OCI-LY7 (cell line): ENCODE measurements at regions not wholly inside any gene's neighbourhood (a gene's known extent, or its start where the extent isn't known, plus 50 kb on each side); places are given as distances from the start of the nearest gene placed in this dataset.

Experiments
- EZH2phosphoT487 ChIP-seq: fragments of 200-600 bp; sonication (generic); IDR thresholded peaks from 2 replicates; pipeline ENCODE4 v1.6.1; 2018; ENCODE audit warnings: low read depth, borderline replicate concordance, mild to moderate bottlenecking, mixed run types, antibody characterized with exemption, low read length, moderate library complexity, mixed read lengths
- TF ChIP-seq, protein P1 (sequence below): fragments of 200-600 bp; sonication (generic); conservative IDR thresholded peaks from 2 replicates; pipeline ENCODE4 v1.5.1; 2014; ENCODE audit warnings: mild to moderate bottlenecking, antibody characterized with exemption, low read length, moderate library complexity, mixed read lengths

DNA sequence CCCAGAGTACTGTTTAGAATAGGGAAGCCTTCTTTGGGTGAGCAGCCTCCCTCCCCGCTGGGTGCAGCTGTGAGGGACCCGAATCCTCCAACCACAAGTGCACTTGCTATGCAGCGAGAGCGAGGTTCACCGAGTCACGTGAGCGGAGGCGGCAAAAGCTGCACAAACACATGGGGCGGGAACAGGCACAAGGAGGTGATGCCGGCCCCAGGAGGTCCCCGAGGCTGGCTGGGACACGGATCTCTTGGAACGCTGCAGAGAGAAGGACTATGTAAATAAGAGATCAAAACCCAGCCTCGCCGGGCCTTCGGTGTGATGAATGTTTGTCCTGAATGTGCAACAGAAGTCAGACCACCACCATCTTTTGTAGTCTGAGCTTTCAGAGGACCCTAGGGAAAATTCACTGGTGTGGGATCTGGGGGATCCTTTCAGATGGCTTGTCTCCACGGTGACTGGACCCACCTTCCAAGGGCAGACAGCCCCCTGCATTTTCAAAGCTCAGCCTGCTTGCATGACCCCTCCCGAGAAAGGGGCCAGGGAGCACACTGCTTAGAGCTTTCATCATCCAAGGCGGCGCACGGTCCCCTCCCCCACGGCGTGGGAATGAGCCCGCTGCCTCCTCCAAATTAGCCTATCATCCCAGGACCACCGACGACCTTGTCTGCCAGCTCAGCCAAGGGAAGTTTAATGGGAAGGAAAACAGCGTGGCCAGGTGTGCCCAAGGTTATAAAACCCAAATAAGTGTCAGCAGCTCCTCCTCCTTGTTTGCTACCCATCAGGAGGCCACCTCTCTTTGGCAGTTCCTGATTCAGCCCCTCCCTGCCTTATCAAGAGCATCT is 327.7 kb downstream of the CXCL12 start:
- TF ChIP-seq, protein P1, sequence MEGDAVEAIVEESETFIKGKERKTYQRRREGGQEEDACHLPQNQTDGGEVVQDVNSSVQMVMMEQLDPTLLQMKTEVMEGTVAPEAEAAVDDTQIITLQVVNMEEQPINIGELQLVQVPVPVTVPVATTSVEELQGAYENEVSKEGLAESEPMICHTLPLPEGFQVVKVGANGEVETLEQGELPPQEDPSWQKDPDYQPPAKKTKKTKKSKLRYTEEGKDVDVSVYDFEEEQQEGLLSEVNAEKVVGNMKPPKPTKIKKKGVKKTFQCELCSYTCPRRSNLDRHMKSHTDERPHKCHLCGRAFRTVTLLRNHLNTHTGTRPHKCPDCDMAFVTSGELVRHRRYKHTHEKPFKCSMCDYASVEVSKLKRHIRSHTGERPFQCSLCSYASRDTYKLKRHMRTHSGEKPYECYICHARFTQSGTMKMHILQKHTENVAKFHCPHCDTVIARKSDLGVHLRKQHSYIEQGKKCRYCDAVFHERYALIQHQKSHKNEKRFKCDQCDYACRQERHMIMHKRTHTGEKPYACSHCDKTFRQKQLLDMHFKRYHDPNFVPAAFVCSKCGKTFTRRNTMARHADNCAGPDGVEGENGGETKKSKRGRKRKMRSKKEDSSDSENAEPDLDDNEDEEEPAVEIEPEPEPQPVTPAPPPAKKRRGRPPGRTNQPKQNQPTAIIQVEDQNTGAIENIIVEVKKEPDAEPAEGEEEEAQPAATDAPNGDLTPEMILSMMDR: no peak
- no peak for TF ChIP-seq EZH2phosphoT487
